ENCODE measurements at regions not wholly inside any gene's neighbourhood (a gene's known extent, or its start where the extent isn't known, plus 50 kb on each side); places are given as distances from the start of the nearest gene placed in this dataset.

DNA sequence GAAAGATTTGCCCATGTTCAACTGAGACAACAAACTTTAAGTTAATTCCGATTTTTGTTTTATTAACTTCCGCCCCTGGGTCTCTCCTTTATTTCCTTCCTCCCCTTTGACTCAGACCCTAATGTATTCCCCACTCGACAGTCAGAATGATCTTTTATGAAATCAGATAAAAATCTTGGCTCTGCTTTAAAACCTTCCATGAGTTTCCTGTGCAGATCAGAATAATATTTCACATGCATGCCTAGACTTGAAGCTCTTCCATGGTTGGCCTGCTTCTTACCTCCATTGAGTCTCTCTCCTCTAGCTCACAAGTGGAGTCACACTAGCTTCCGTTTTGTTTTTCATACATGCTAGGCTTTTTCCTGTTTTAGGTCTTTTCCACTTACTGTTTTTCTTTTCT is 116.8 kb upstream of the SPATA16 start:
- Histone ChIP-seq H4K20me1 (ENCODE audit: insufficient read depth, low read length, poor library complexity, severe bottlenecking) (no peaks in the 10 kb centered on the region), H3K27me3 (ENCODE audit: insufficient read depth, low read length, poor library complexity, severe bottlenecking) (no peaks in the 10 kb centered on the region), H3K4me2 (ENCODE audit: low read depth, low read length, poor library complexity, severe bottlenecking) (no peak overlapping the region), H3K4me1 (ENCODE audit: insufficient read depth, low read length, poor library complexity, severe bottlenecking) (no peaks in the 10 kb centered on the region), H3K36me3 (ENCODE audit: insufficient read depth, low read length) (no peaks in the 10 kb centered on the region), H3K9ac (ENCODE audit: low read depth, low read length, poor library complexity, severe bottlenecking) (no peak overlapping the region), H3K79me2 (ENCODE audit: insufficient read depth, low read length) (no peaks in the 10 kb centered on the region), H2AFZ (ENCODE audit: low read length) (no peak overlapping the region), H3K9me3 (ENCODE audit: insufficient read depth, low read depth, low read length) (no peaks in the 10 kb centered on the region), H3F3A (ENCODE audit: low read depth) (no peaks in the 10 kb centered on the region), H3K9me2 (replicated peaks; ENCODE audit: low read depth, low read length) (no peaks in the 10 kb centered on the region), H3K4me3 (ENCODE audit: low read length, poor library complexity, severe bottlenecking) (no peak overlapping the region)
- no peak for TF ChIP-seq EZH2phosphoT487 (IDR thresholded peaks at IDR 0.05; ENCODE audit: borderline replicate concordance)
- TF ChIP-seq CTCF (conservative IDR thresholded peaks at IDR 0.05; ENCODE audit: low read length): no peak

DNA sequence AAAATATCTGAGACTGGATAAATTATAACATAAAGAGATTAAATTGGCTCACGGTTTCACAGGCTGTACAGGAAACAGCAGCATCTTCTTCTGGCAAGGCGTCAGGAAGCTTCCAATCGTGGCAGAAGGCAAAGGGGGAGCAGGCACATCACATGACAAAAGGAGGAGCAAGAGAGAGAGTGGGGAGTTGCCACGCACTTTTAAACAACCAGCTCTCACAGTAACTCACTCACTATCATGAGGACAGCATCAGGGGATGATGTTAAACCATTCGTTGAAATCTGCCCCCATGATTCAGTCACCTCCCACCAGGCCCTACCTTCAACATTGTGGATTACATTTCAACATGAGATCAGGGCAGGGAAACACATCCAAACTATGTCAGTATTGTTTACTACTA is 114.5 kb upstream of the SPATA16 start:
- H3K27me3 ChIP-seq (ENCODE audit: insufficient read depth, low read length, poor library complexity, severe bottlenecking): no peaks in the 10 kb centered on the region
- no peaks in the 10 kb centered on the region for H3K4me1 ChIP-seq (ENCODE audit: insufficient read depth, low read length, poor library complexity, severe bottlenecking)
- no peak overlapping the region for H3K9ac ChIP-seq (ENCODE audit: low read depth, low read length, poor library complexity, severe bottlenecking)

GRCh38 chr3:173253471-173253870 is 112.4 kb upstream of the SPATA16 start:
- no peak for TF ChIP-seq EZH2phosphoT487 (IDR thresholded peaks at IDR 0.05; ENCODE audit: borderline replicate concordance)
- no peak for TF ChIP-seq CTCF (conservative IDR thresholded peaks at IDR 0.05; ENCODE audit: low read length)
- H3K4me2 ChIP-seq (ENCODE audit: low read depth, low read length, poor library complexity, severe bottlenecking): no peak overlapping the region

More for the DNA sequence above, 114.5 kb upstream of the SPATA16 start:
- Histone ChIP-seq H2AFZ (ENCODE audit: low read length) (no peak overlapping the region), H3K4me3 (ENCODE audit: low read length, poor library complexity, severe bottlenecking) (no peak overlapping the region), H3F3A (ENCODE audit: low read depth) (no peaks in the 10 kb centered on the region), H3K4me2 (ENCODE audit: low read depth, low read length, poor library complexity, severe bottlenecking) (no peak overlapping the region), H3K79me2 (ENCODE audit: insufficient read depth, low read length) (no peaks in the 10 kb centered on the region), H3K9me3 (ENCODE audit: insufficient read depth, low read depth, low read length) (no peaks in the 10 kb centered on the region), H3K9me2 (replicated peaks; ENCODE audit: low read depth, low read length) (no peaks in the 10 kb centered on the region), H4K20me1 (ENCODE audit: insufficient read depth, low read length, poor library complexity, severe bottlenecking) (no peaks in the 10 kb centered on the region), H3K36me3 (ENCODE audit: insufficient read depth, low read length) (no peaks in the 10 kb centered on the region)
- TF ChIP-seq CTCF (conservative IDR thresholded peaks at IDR 0.05; ENCODE audit: low read length): no peak
- TF ChIP-seq EZH2phosphoT487 (IDR thresholded peaks at IDR 0.05; ENCODE audit: borderline replicate concordance): no peak

More at GRCh38 chr3:173253471-173253870, 112.4 kb upstream of the SPATA16 start:
- Histone ChIP-seq H3K4me1 (ENCODE audit: insufficient read depth, low read length, poor library complexity, severe bottlenecking) (no peaks in the 10 kb centered on the region), H3K36me3 (ENCODE audit: insufficient read depth, low read length) (no peaks in the 10 kb centered on the region), H3K9me2 (replicated peaks; ENCODE audit: low read depth, low read length) (no peaks in the 10 kb centered on the region), H3K9ac (ENCODE audit: low read depth, low read length, poor library complexity, severe bottlenecking) (no peak overlapping the region), H3K4me3 (ENCODE audit: low read length, poor library complexity, severe bottlenecking) (no peak overlapping the region), H4K20me1 (ENCODE audit: insufficient read depth, low read length, poor library complexity, severe bottlenecking) (no peaks in the 10 kb centered on the region), H3K79me2 (ENCODE audit: insufficient read depth, low read length) (no peaks in the 10 kb centered on the region), H3F3A (ENCODE audit: low read depth) (no peaks in the 10 kb centered on the region), H3K9me3 (ENCODE audit: insufficient read depth, low read depth, low read length) (no peaks in the 10 kb centered on the region), H2AFZ (ENCODE audit: low read length) (no peak overlapping the region), H3K27me3 (ENCODE audit: insufficient read depth, low read length, poor library complexity, severe bottlenecking) (no peaks in the 10 kb centered on the region)
